ENCODE measurements at regions not wholly inside any gene's neighbourhood (a gene's known extent, or its start where the extent isn't known, plus 50 kb on each side); places are given as distances from the start of the nearest gene placed in this dataset.
A peak's percentile ranks its signal among the peaks of the same experiment; 100 is the strongest.
"Not testable (repeated sequence)": the region's sequence is repeated elsewhere in the genome, so short reads cannot be mapped to it uniquely, and the experiment has no call there.

- no peak for TF ChIP-seq POLR2A (IDR thresholded peaks at IDR 0.05; ENCODE audit: low read depth, low read length)
- DNase-seq (ENCODE audit: insufficient read length, low spot score) (no peak), FAIRE-seq (no peak)
Measured at GRCh38 chr2:20499387-20499786, 52.5 kb downstream of the RHOB start.

GRCh38 chr2:20501974-20502373, 55.1 kb downstream of the RHOB start:
- DNase-seq (ENCODE audit: insufficient read length, low spot score), result no peak

GRCh38 chr2:20502496-20502895, 55.6 kb downstream of the RHOB start:
- not testable (repeated sequence) for DNase-seq (ENCODE audit: insufficient read length, low spot score); FAIRE-seq

More at GRCh38 chr2:20501974-20502373, 55.1 kb downstream of the RHOB start:
- no peak for FAIRE-seq
- no peak for TF ChIP-seq POLR2A (IDR thresholded peaks at IDR 0.05; ENCODE audit: low read depth, low read length)

DNA sequence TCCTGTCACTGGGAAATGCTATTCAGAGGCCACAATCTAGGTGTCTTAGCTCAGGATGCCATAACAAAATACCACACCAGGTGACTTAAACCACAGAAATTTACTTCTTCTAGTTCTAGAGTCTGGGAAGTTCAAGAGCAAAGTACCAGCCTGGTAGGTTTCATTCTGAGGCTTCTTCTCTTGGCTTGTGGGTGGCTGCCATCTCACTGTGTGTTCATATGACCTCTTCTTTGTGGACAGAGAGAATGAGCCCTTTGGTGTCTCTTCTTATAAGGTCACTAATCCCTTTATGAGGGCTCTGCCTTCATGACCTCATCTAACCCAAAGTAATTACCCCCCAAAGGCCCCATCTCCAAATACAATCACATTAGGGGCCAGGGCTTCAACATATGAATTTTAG, 57.3 kb downstream of the RHOB start:
- DNase-seq (ENCODE audit: insufficient read length, low spot score), result no peak
- FAIRE-seq, result no peak
- no peak for TF ChIP-seq POLR2A (IDR thresholded peaks at IDR 0.05; ENCODE audit: low read depth, low read length)

DNA sequence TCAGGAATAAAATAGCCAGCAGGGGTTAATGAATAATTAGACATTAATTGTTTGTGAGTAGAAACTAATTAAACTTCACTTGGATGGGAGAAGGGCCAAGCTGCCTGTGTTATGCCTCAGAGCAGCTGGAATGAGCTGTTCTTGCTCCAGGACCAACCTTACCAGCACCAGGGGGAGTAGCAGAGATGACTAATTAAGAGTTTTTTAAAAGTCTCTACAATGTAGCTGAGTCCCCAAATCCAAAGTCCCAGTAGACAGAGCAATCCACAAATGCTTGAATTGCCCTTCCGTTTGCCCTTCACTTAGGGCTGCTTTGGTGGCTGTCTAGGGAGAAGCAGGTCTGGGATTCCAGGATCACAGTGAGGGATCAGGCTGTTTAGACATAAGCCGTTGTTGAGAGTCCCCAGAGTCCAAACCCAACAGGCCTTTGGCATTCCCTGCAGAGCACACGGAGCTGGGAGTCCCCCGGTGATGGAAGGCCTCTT, 59.4 kb downstream of the RHOB start:
- no peak for DNase-seq (ENCODE audit: insufficient read length, low spot score)
- TF ChIP-seq POLR2A (IDR thresholded peaks at IDR 0.05; ENCODE audit: low read depth, low read length), result no peak
- no peak for FAIRE-seq

- no peak for TF ChIP-seq POLR2A (IDR thresholded peaks at IDR 0.05; ENCODE audit: low read depth, low read length)
- DNase-seq (ENCODE audit: insufficient read length, low spot score), result no peak
- FAIRE-seq, result no peak
Measured at GRCh38 chr2:20507166-20507692, 60.4 kb downstream of the RHOB start.

DNA sequence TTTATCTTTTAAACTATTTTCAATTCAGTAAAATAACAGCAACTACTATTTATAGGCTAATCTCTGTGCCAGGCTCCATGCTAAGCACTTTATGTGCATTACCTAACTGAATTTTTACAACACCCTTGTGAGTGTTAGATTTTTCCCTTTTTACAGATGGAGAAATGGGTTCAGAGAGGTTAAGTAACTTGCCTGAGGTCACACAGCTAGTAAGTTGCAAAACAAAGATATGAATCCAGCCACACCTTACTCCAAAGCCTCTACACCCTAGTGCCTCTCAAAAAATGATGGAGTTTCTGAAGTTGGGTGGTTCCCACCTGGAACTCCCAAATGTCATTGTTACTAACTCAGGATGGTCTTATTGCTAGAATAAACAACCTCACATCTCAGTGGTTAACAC, 60.8 kb downstream of the RHOB start:
- TF ChIP-seq POLR2A (IDR thresholded peaks at IDR 0.05; ENCODE audit: low read depth, low read length), result no peak
- FAIRE-seq (no peak), DNase-seq (ENCODE audit: insufficient read length, low spot score) (no peak)

GRCh38 chr2:20509301-20509769, 62.5 kb downstream of the RHOB start:
- TF ChIP-seq POLR2A (IDR thresholded peaks at IDR 0.05; ENCODE audit: low read depth, low read length), result no peak
- DNase-seq (ENCODE audit: insufficient read length, low spot score) (no peak), FAIRE-seq (no peak)

DNA sequence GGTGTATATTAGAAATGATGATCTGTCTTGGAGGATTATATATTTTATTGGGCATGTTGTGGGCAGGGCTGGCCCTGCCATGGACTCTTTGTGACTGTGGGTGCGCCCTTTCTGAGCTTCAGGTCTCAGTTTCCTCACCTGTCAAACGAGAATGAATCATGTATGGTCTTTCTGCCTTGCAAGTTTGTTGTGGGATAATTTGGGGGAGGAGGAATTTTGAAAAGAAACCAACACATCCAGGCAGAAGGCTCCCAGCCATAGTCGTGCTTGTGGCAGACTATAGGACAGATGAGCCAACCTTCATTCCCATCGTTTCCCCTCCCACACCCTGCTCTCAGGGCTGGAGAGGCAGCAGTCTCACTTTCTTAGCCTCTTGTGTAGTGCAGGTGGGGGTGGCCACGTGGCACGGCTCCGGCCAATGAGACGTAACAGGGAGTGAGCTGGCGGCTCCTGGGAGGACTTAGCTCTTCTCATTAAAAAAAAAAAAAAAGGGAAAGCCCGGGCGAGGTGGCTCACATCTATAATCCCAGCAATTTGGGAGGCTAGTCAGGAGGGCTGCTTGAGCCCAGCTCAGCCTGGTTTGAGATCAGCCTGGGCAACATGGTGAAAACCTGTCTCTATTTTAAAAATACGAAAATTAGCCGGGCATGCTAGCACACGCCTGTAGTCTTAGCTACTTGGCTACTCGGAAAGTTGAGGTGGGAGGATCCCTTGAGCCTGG, 63.1 kb downstream of the RHOB start:
- TF ChIP-seq POLR2A (IDR thresholded peaks at IDR 0.05; ENCODE audit: low read depth, low read length), result no peak
- DNase-seq (ENCODE audit: insufficient read length, low spot score) (peak; percentile 70), FAIRE-seq (no peak)

DNA sequence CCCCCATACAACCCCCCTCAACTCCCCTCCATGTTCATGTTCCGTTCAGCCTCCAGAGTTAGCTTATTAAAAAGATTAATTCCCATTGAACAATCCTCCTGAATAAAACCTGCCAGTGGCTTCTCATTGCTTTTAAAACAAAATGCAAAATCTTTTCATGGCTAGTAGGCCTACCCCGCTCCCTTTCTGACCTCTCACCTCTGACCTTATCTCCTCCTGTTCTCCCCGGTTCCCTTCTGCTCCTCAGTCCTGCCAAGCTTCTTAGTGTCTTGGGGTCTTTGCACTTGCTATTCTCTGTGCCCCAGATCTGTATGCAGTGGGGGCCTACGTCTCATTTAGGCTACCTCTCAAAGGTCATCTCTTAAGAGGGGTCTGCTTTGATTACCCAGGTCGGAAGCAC, 64.3 kb downstream of the RHOB start:
- no peak for DNase-seq (ENCODE audit: insufficient read length, low spot score)
- no peak for FAIRE-seq

DNA sequence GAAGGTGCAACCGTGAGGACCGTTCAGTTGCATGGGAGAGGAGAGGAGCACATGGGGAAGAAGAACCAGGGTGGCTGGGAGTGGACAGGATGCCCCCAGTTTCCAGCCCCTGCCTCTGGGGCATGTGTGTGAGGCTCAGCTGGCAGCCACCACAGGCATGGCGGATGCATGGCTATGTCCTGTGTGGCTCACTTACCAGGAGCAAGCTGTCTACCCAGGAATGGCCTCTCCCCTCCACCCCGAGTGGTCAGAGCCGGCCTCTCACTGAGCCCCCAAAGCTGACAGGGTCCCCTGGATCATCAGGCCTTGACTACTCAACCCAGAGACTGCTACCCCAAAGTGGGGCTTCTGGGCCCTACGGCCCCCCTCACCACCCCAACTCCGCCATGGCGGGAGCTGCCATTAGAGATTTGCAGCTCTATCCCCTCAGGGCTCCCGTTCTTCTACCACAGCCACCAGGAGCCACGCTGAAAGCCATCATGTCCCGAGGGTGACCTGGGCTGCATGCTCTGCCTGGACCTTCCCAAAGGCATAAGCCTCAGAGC, 65.3 kb downstream of the RHOB start:
- no peak for DNase-seq (ENCODE audit: insufficient read length, low spot score)
- TF ChIP-seq POLR2A (IDR thresholded peaks at IDR 0.05; ENCODE audit: low read depth, low read length), result no peak
- no peak for FAIRE-seq

More for the DNA sequence above, 64.3 kb downstream of the RHOB start:
- TF ChIP-seq POLR2A (IDR thresholded peaks at IDR 0.05; ENCODE audit: low read depth, low read length), result no peak

- DNase-seq (ENCODE audit: insufficient read length, low spot score) (no peak), FAIRE-seq (no peak)
- TF ChIP-seq POLR2A (IDR thresholded peaks at IDR 0.05; ENCODE audit: low read depth, low read length), result no peak
Measured at GRCh38 chr2:20513946-20514345, 67.1 kb downstream of the RHOB start.

GRCh38 chr2:20514596-20515269, 67.9 kb downstream of the RHOB start:
- peak; percentile 66 for FAIRE-seq
- TF ChIP-seq POLR2A (IDR thresholded peaks at IDR 0.05; ENCODE audit: low read depth, low read length), result no peak
- peak; percentile 87 for DNase-seq (ENCODE audit: insufficient read length, low spot score)
